HCT116 (cell line): ENCODE measurements at regions not wholly inside any gene's neighbourhood (a gene's known extent, or its start where the extent isn't known, plus 50 kb on each side); places are given as distances from the start of the nearest gene placed in this dataset.

Source experiments
- ATAC-seq: fragments of 200-7000 bp; cut with Tn5 transposase; 2 replicates; pipeline ENCODE4 v1.9.1; 2020; ENCODE audit warnings: mild to moderate bottlenecking, moderate library complexity
- BruUV-seq: library from RNA; stranded (reverse); fragments of 400-500 nt; replicated peaks from 2 replicates; lab custom pipeline; 2021; lab: Mats Ljungman, UMichigan
- CTCF ChIA-PET: fragments of 300-600 bp; sonication (Branson Sonifier 250); formaldehyde crosslinking; loops from one replicate; lab custom pipeline; 2021; ENCODE audit warnings: antibody characterized with exemption; lab: Charles Lee
- POLR2A ChIA-PET: fragments of 300-600, 350-600 bp; sonication (Branson Sonifier 250); formaldehyde crosslinking; loops from one replicate; lab custom pipeline; 2021; ENCODE audit warnings: antibody characterized with exemption; lab: Charles Lee
- RAD21 ChIA-PET, 2 experiments: fragments of 300-600 bp; sonication (Branson Sonifier 250); formaldehyde crosslinking; loops; one replicate each; lab custom pipeline; 2023; ENCODE audit warnings: low total read pairs in 2 of 2; ENCODE audit not compliant: uncharacterized antibody in 2 of 2, unreplicated experiment in 2 of 2, low non-redundant PET in 1 of 2; lab: Charles Lee
- DNase-seq: peaks from one replicate; pipeline ENCODE4 v3.0.0-alpha.2; 2010; ENCODE audit warnings: low read depth, low spot score
- H2AFZ ChIP-seq: fragments of 200-600 bp; shearing (Covaris generic), sonication (generic); 2 replicates; pipeline ENCODE4 v1.6.1; 2017; ENCODE audit warnings: low read depth, mixed run types, mixed read lengths, antibody characterized with exemption, low read length; ENCODE audit not compliant: poor library complexity, severe bottlenecking
- H3K27ac ChIP-seq: 2 replicates; pipeline ENCODE4 v1.5.1; 2012; ENCODE audit warnings: low read depth, low read length
- H3K27me3 ChIP-seq: fragments of 200-600 bp; sonication (generic); 2 replicates; pipeline ENCODE4 v1.6.1; 2016; ENCODE audit warnings: mixed run types, low read length, mixed read lengths; ENCODE audit not compliant: insufficient read depth
- H3K36me3 ChIP-seq, 2 experiments: fragments of 200-500 bp in 1 of 2; fragments of 200-600 bp in 1 of 2; sonication (Bioruptor generic) in 1 of 2; sonication (generic) in 1 of 2; 2 replicates each; pipeline versions ENCODE4 v1.5.1 to v1.6.1; 2014 to 2016; ENCODE audit warnings: low read length in 2 of 2, inconsistent platforms in 1 of 2, mixed read lengths in 1 of 2, mixed run types in 1 of 2; ENCODE audit not compliant: insufficient read depth in 2 of 2, control insufficient read depth in 1 of 2
- H3K4me1 ChIP-seq, 2 experiments: fragments of 200-600 bp in 1 of 2; sonication (generic) in 1 of 2; 2 replicates each; pipeline versions ENCODE4 v1.5.1 to v1.6.1; 2012 to 2017; ENCODE audit warnings: low read length in 2 of 2, inconsistent platforms in 1 of 2, mild to moderate bottlenecking in 1 of 2, mixed read lengths in 1 of 2, mixed run types in 1 of 2, moderate library complexity in 1 of 2; ENCODE audit not compliant: insufficient read depth in 2 of 2, control insufficient read depth in 1 of 2
- H3K4me2 ChIP-seq: fragments of 200-600 bp; sonication (generic); 2 replicates; pipeline ENCODE4 v1.6.1; 2017; ENCODE audit warnings: mixed run types, low read length, mixed read lengths
- H3K4me3 ChIP-seq, 2 experiments: fragments of 200-600 bp in 1 of 2; sonication (generic) in 1 of 2; replicated peaks in 1 of 2; 2 replicates each; pipeline ENCODE4 v1.5.1; 2011 to 2016; ENCODE audit warnings: low read length in 2 of 2, control low read depth in 1 of 2, low read depth in 1 of 2, mild to moderate bottlenecking in 1 of 2, mixed read lengths in 1 of 2, mixed run types in 1 of 2
- H3K79me2 ChIP-seq: fragments of 200-600 bp; sonication (generic); 2 replicates; pipeline ENCODE4 v1.6.1; 2017; ENCODE audit warnings: mild to moderate bottlenecking, mixed run types, low read length, moderate library complexity, mixed read lengths; ENCODE audit not compliant: insufficient read depth
- H3K9ac ChIP-seq: fragments of 200-600 bp; sonication (generic); 2 replicates; pipeline ENCODE4 v1.6.1; 2016; ENCODE audit warnings: low read length, mixed read lengths
- H3K9me2 ChIP-seq: fragments of 200-600 bp; sonication (generic), shearing (Covaris generic); 2 replicates; pipeline ENCODE4 v1.6.1; 2017; ENCODE audit warnings: mixed run types, mild to moderate bottlenecking, moderate library complexity; ENCODE audit not compliant: insufficient read depth
- H3K9me3 ChIP-seq, 2 experiments: fragments of 200-500 bp in 1 of 2; fragments of 200-600 bp in 1 of 2; sonication (Bioruptor generic) in 1 of 2; sonication (generic) in 1 of 2; 2 replicates each; pipeline ENCODE4 v1.6.1; 2014 to 2017; ENCODE audit warnings: low read length in 2 of 2, mixed read lengths in 2 of 2, inconsistent platforms in 1 of 2, low read depth in 1 of 2, mild to moderate bottlenecking in 1 of 2, mixed run types in 1 of 2, moderate library complexity in 1 of 2; ENCODE audit not compliant: control insufficient read depth in 1 of 2, insufficient read depth in 1 of 2
- H4K20me1 ChIP-seq: fragments of 200-600 bp; sonication (generic), shearing (Covaris generic); 2 replicates; pipeline ENCODE4 v1.6.1; 2017; ENCODE audit warnings: mixed run types, mild to moderate bottlenecking, moderate library complexity; ENCODE audit not compliant: insufficient read depth
- ATF3 ChIP-seq: IDR thresholded peaks from 2 replicates; pipeline ENCODE4 v1.6.1; 2012
- CTCF ChIP-seq, 3 experiments: fragments of 200-600 bp in 1 of 3; sonication (generic) in 1 of 3; IDR thresholded peaks in 2 of 3; conservative IDR thresholded peaks in 1 of 3; 2 replicates each; pipeline ENCODE4 v1.5.1; 2012 to 2017; ENCODE audit warnings: low read depth in 2 of 3, low read length in 2 of 3, antibody characterized with exemption in 1 of 3, borderline replicate concordance in 1 of 3, control low read depth in 1 of 3, mild to moderate bottlenecking in 1 of 3, mixed read lengths in 1 of 3, mixed run types in 1 of 3, moderate library complexity in 1 of 3; ENCODE audit not compliant: insufficient read depth in 1 of 3
- ELF1 ChIP-seq: IDR thresholded peaks from 2 replicates; pipeline ENCODE4 v1.6.1; 2012; ENCODE audit warnings: low read depth, borderline replicate concordance
- SRF ChIP-seq: IDR thresholded peaks from 2 replicates; pipeline ENCODE4 v1.6.1; 2012; ENCODE audit warnings: low read depth
- ZBTB33 ChIP-seq: IDR thresholded peaks from 2 replicates; pipeline ENCODE4 v1.6.1; 2011; ENCODE audit warnings: mild to moderate bottlenecking, low read length, moderate library complexity; ENCODE audit not compliant: insufficient replicate concordance; ENCODE audit errors: extremely low read depth
- ZFX ChIP-seq: fragments of 450-650 bp; IDR thresholded peaks from 2 replicates; pipeline ENCODE4 v1.6.1; 2017
- ZNF274 ChIP-seq: fragments of 200-500 bp; sonication (Bioruptor generic); IDR thresholded peaks from 2 replicates; pipeline ENCODE4 v1.6.1; 2014; ENCODE audit warnings: mild to moderate bottlenecking, low read depth, low read length, inconsistent platforms
- intact Hi-C: fragments of 100-400 bp; cut with micrococcal nuclease; formaldehyde crosslinking; loops from 2 replicates; pipeline ENCODE4 v1.10.0; 2022

GRCh38 chr11:86132667-86133249 lies 63.9 kb upstream of the PICALM start:
- TF ChIP-seq ZNF274 (no peak), CTCF (IDR thresholded peaks at IDR 0.05 in 2 of 3, conservative IDR thresholded peaks at IDR 0.05 in 1 of 3; ENCODE audit: borderline replicate concordance in 1 of 3, insufficient read depth in 1 of 3, low read depth in 2 of 3, low read length in 2 of 3) (no peak), ATF3 (no peak), ZFX (no peak), ELF1 (no peak), ZBTB33 (no peak), SRF (no peak)
- POLR2A ChIA-PET, result no interaction called here
- H4K20me1 ChIP-seq, result no peaks in the 10 kb centered on the region
- DNase-seq, result no peak
- no peak for ATAC-seq
- RAD21 ChIA-PET, result no interaction called here
- H3K36me3 ChIP-seq, result no peaks in the 10 kb centered on the region
- H2AFZ ChIP-seq, result no peak overlapping the region
- CTCF ChIA-PET, result no interaction called here
- no peaks in the 10 kb centered on the region for H3K27me3 ChIP-seq
- no peaks in the 10 kb centered on the region for H3K4me1 ChIP-seq
- no peak overlapping the region for H3K4me2 ChIP-seq
- intact Hi-C loops, result no loop called here
- H3K9ac ChIP-seq, result no peak overlapping the region
- no peaks in the 10 kb centered on the region for H3K79me2 ChIP-seq
- no peak overlapping the region for H3K4me3 ChIP-seq
- BruUV-seq, result no TSS peak
- no peaks in the 10 kb centered on the region for H3K9me3 ChIP-seq
- no peaks in the 10 kb centered on the region for H3K9me2 ChIP-seq
- H3K27ac ChIP-seq, result no peak overlapping the region
